GM21786 (cell line): ENCODE measurements at regions not wholly inside any gene's neighbourhood (a gene's known extent, or its start where the extent isn't known, plus 50 kb on each side); places are given as distances from the start of the nearest gene placed in this dataset.
A peak's percentile ranks its signal among the peaks of the same experiment; 100 is the strongest.

Experiments used
- ATAC-seq: cut with Tn5 transposase; IDR thresholded peaks from one replicate; pipeline ENCODE4 v1.9.1; 2021; ENCODE audit not compliant: unreplicated experiment

- no peak for ATAC-seq
These were observed 642.5 kb upstream of the GNPDA2 start for GRCh38 chr4:45368832-45369231.

- no peak for ATAC-seq
These were observed 637.6 kb upstream of the GNPDA2 start for GRCh38 chr4:45363931-45364330.

GRCh38 chr4:45358573-45359506 lies 632.5 kb upstream of the GNPDA2 start:
- ATAC-seq: no peak

DNA sequence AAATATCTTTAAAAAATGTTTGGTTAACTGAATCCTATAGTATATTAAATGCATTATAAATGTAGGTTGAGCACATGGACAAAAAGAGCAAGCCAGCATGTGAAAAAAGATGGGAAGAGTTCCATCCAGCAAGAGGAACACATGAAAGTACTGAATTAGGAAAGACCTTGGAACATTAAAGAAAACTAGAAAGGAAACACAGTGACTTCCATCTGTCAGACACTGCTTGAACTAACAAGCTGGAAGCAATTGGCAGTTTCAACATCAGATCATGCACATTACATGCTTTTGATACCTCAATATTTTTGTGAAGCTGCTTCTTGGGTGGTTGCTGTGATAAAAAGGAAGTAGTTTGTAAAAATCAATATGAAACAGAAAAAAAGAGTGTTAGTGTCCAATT lies 626.8 kb upstream of the GNPDA2 start:
- no peak for ATAC-seq

- peak; percentile 95 for ATAC-seq
These were observed 624.1 kb upstream of the GNPDA2 start for GRCh38 chr4:45350438-45350837.

GRCh38 chr4:45349859-45350258 lies 623.5 kb upstream of the GNPDA2 start:
- no peak for ATAC-seq

DNA sequence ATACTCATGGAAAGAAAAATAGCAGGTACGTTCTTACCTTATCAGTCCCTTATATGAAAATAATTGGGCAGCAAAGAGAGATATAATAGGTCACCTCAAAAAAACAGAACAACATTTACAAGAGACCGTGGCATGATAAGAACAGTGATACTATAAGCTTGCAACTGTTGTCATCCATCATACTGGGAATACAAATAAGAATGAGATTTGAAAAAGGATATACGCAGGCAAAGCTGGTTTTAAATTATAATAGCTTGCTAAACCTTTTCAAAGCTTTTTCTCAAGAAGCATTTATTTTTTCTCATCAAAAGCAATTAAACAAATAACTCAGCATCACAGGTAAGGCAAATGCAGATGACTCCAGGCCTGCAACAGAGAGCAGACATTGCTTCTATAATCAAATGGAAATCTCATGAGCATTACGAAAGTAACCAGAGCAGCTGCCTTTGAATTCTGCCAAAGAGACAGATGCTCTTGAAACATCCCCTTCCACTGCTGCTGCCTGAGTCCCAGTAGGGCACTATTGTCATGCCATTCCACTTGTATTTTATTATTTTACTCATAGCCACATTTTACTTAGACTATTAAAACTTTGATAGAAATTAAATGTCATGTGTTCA lies 620.6 kb upstream of the GNPDA2 start:
- ATAC-seq: no peak

- ATAC-seq: no peak
These were observed 619.2 kb upstream of the GNPDA2 start for GRCh38 chr4:45345558-45345957.

- ATAC-seq: no peak
These were observed 605.4 kb upstream of the GNPDA2 start for GRCh38 chr4:45331802-45332201.

- ATAC-seq: no peak
These were observed 601.2 kb upstream of the GNPDA2 start for GRCh38 chr4:45327544-45327943.

DNA sequence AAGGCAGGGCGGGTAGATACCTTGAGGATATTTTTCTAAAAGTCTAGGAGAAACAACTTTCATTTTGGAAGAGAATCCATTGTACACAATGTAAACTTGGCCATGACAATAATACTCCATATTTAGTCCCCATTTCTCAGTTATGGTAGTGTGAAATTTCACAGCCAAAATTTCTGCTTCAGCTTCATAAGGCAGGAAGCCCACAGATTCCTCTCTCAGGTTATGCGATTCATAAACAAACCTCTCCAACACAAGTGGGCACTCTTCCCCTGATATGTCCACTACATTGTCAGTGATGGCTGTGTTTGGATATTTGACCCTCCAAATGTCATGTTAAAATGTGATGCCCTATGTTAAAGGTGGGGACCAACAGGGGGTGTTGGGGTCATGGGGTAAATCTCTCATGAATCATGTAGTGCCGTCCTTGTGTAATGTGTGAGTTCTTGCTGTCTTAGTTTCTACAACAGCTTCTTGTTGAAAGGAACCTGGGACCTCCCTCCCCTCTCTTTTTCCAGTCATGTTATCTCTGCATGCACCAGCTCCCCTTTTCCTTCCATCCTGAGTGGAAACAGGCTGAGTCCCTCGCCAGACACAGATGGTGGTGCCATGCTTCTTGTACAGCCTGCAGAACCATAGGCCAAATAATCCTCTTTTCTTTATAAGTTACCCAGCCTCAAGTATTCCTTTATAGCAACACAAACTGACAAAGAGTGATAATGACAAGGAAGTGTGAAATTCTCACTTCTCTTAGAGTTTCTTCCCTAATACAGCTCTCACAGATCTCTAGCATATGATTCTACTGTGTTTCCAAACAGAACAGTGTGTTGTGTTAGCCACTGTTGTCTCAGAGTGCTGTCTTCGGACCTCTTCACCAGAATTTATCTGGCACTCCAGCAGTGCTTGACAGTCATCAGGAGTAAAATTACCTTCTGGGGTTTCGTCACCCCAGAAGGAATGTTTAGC lies 598.4 kb upstream of the GNPDA2 start:
- ATAC-seq: peak; percentile 68

DNA sequence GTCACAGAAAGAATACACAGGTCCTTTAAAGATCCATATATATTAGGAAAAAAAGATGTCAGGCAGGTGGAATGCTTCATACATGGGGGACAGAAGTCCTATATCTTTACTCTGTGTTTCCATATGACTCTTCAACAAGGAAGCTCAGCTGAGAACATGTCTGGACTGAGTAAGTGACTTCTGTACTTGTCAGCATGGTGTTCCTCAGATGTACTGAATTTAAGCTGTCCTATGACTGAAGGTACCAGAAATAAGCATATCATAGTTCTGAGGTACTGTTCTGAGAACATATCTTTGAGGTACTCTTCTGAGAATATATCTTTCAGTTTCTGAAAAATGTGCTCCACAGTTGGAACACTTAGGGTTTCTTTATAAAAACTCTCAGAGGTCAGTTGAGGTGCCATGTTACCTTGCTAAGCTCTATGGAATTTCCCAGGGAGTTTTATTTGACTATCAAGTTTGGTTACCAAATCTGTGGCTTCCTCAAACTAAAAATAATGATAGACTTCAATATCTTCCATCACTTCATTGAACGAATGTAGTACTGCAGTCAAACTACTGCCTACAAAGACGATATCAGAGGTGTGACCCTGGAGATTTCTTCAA lies 597.2 kb upstream of the GNPDA2 start:
- ATAC-seq: no peak

- ATAC-seq: no peak
These were observed 591.4 kb upstream of the GNPDA2 start for GRCh38 chr4:45317739-45318138.

DNA sequence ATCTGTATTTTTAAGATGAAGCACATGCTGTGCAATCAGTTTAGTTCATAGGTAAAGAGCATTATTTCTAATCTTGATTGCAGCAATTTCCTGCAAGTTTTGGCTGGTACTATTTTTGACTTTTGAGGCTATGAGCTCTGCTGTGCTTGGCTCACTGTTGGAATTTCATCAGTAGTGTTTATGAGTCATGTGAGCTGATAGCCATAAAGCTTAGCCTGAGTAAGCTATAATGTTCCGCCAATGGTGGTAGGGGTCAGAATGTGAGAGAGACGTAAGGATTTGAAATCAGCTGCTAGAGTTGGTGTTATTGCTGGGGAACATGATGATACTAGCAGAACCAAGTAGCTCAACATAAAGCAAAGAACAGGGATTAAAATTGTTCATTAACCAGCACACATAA lies 590.9 kb upstream of the GNPDA2 start:
- ATAC-seq: no peak

- ATAC-seq: no peak
These were observed 589.9 kb upstream of the GNPDA2 start for GRCh38 chr4:45316257-45316656.

DNA sequence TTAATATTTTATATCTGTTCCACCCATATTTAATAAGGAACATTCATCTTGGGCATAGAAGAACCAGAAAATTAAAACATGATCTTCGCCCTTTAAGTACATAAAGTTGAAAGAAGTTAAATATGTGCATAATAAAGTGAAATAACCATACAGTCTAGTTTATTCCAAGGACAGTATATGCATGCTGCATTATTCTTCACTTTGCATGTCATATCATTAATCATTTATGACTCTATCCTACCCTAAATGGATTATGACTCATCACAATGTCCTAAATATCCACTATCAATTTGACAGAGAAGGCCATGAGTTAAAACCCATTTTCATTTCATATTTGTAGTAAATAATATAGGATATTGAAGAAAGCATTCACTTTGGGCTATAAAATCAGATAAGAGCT lies 576.5 kb upstream of the GNPDA2 start:
- no peak for ATAC-seq

DNA sequence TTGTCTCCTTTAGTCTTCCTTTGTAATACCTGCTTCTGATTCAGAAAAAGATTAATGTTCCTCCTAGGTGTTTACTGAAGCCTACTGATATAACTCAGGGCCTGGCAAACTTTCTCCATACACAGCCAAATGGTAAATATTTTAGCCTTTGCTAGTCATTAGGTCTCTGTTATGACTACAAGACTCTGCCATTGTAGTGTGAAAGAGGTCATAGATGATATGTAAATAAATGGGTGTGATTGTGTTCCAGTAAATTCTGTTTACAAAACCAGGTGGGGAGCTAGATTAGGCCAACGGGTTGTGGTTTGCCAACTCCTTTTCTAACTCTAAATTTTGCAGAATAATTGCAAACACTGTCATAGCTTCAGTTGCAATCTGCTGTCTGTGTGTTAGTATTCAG lies 568.1 kb upstream of the GNPDA2 start:
- no peak for ATAC-seq

- no peak for ATAC-seq
These were observed 567.0 kb upstream of the GNPDA2 start for GRCh38 chr4:45293335-45293734.

DNA sequence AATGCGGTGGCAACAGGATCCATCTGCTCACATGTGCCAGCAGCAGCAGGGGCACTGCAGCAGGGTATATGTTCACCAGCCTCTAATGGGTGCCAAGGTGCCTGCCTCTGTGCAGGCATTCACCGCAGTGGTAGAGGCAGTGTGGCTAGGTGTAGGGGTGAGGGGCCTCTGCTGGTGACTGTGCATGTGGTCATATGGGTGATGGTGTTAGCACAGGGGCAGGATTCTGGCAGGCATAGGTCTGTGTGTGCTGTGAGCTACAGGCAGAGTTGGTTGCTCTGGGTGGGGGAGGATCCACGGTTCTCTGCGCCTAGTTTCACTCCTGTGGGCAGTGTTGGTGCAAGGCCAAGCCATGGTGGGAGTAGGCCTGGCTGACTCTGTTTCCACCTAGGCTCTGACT lies 566.5 kb upstream of the GNPDA2 start:
- ATAC-seq: no peak

DNA sequence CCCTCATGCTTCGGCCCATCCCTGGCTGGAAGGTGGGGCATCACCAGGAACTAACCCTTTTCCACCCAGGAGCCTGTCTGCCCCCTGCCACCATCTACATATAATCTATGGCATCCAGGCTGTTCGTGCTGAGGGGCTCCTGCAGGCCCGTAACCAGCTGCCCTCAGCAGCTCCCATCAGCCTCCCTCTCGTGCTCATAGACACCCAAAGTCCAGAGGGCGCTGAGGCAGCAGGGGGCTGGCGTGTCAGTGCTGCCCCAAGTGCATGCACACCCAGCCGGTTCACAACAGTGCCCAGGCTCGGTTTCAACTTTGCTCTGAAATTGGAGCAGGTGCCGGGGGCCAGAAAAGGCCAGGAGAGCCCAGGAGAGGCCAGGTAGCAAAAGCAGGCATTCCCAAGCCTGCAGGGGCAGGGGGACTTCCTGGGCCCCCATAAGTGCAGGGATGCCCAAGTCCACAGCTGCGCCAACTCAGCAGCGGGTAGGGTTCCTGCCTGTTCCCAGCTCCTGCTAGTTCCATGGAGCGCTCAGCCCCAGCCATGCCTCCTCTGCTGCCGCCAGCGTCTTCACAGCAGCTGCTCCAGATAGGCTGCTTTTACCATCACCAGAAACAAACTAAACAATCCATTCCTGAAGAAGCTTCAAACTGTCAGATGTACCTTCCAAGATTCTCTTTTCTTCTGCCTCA lies 558.2 kb upstream of the GNPDA2 start:
- no peak for ATAC-seq
